Gastroesophageal sphincter (tissue), 3 donors: ENCODE measurements at regions not wholly inside any gene's neighbourhood (a gene's known extent, or its start where the extent isn't known, plus 50 kb on each side); places are given as distances from the start of the nearest gene placed in this dataset.

Source experiments
- CTCF ChIP-seq, 4 experiments: fragments of 200-600 bp in 2 of 4; fragments of 450-650 bp in 2 of 4; sonication (generic) in 1 of 4; IDR thresholded peaks; one replicate each; pipeline ENCODE4 v1.5.1; 2017 to 2019; ENCODE audit warnings: antibody characterized with exemption in 4 of 4, mild to moderate bottlenecking in 2 of 4, moderate library complexity in 2 of 4
- EP300 ChIP-seq: sonication (generic); formaldehyde crosslinking; IDR thresholded peaks from one replicate; pipeline ENCODE4 v1.6.1; 2017; ENCODE audit warnings: antibody characterized with exemption, mild to moderate bottlenecking
- POLR2A ChIP-seq, 2 donors: fragments of 450-650 bp; IDR thresholded peaks; one replicate each; pipeline ENCODE4 v1.6.1; 2017; ENCODE audit warnings: antibody characterized with exemption in 2 of 2, mild to moderate bottlenecking in 2 of 2, moderate library complexity in 1 of 2
- POLR2AphosphoS5 ChIP-seq: sonication (generic); formaldehyde crosslinking; IDR thresholded peaks from one replicate; pipeline ENCODE4 v1.6.1; 2017; ENCODE audit warnings: antibody characterized with exemption

- TF ChIP-seq CTCF (IDR thresholded peaks at IDR 0.05), result no peak
- TF ChIP-seq POLR2A (IDR thresholded peaks at IDR 0.05), result no peak
- no peak for TF ChIP-seq POLR2AphosphoS5
- no peak for TF ChIP-seq EP300
Observed at GRCh38 chr1:212167098-212167497, 118.1 kb upstream of the PPP2R5A start.
